HL-60 (cell line): ENCODE measurements at regions not wholly inside any gene's neighbourhood (a gene's known extent, or its start where the extent isn't known, plus 50 kb on each side); places are given as distances from the start of the nearest gene placed in this dataset.

Source experiments
- DNase-seq, 2 experiments: peaks; one replicate each; pipeline ENCODE4 v3.0.0-alpha.2; 2010 to 2020; ENCODE audit warnings: low read depth in 1 of 2, low spot score in 1 of 2
- H3K27ac ChIP-seq: fragments of 250-450 bp; sonication (Bioruptor Pico); replicated peaks from 2 replicates; pipeline ENCODE4 v1.5.1; 2020; ENCODE audit warnings: mild to moderate bottlenecking, moderate library complexity
- H3K27me3 ChIP-seq: fragments of 250-450 bp; sonication (Bioruptor Pico); 2 replicates; pipeline ENCODE4 v1.5.1; 2021; ENCODE audit warnings: mild to moderate bottlenecking, moderate library complexity; ENCODE audit not compliant: insufficient read depth, poor library complexity, severe bottlenecking
- H3K4me3 ChIP-seq: replicated peaks from 2 replicates; pipeline ENCODE4 v1.5.1; 2011; ENCODE audit warnings: mild to moderate bottlenecking, control low read depth, low read length; ENCODE audit not compliant: insufficient read depth
- CTCF ChIP-seq: IDR thresholded peaks from one replicate; pipeline ENCODE4 v1.5.1; 2011; ENCODE audit warnings: low read length, control low read depth, inconsistent platforms; ENCODE audit not compliant: insufficient read depth
- GABPA ChIP-seq: IDR thresholded peaks from 2 replicates; pipeline ENCODE4 v1.6.1; 2012; ENCODE audit warnings: low read depth
- POLR2AphosphoS5 ChIP-seq: IDR thresholded peaks from 2 replicates; pipeline ENCODE4 v1.6.1; 2012; ENCODE audit warnings: low read depth
- REST ChIP-seq: IDR thresholded peaks from 2 replicates; pipeline ENCODE4 v1.6.1; 2012; ENCODE audit warnings: low read depth; ENCODE audit not compliant: insufficient replicate concordance
- SPI1 ChIP-seq: IDR thresholded peaks from 2 replicates; pipeline ENCODE4 v1.6.1; 2012; ENCODE audit warnings: low read depth, mild to moderate bottlenecking, borderline replicate concordance

GRCh38 chr2:195212586-195212985 lies 444.4 kb upstream of the SLC39A10 start:
- Histone ChIP-seq H3K27ac (no peak overlapping the region), H3K4me3 (no peak overlapping the region), H3K27me3 (no peaks in the 10 kb centered on the region)
- DNase-seq = no peak
- no peak for TF ChIP-seq POLR2AphosphoS5
- TF ChIP-seq CTCF = no peak
- no peak for TF ChIP-seq GABPA
- no peak for TF ChIP-seq SPI1
- TF ChIP-seq REST = no peak

GRCh38 chr2:195202163-195202845 lies 454.7 kb upstream of the SLC39A10 start:
- no peak overlapping the region for H3K27ac ChIP-seq
- no peak for TF ChIP-seq POLR2AphosphoS5
- TF ChIP-seq SPI1 = no peak
- TF ChIP-seq GABPA = no peak
- no peak for TF ChIP-seq CTCF
- TF ChIP-seq REST = no peak
- no peaks in the 10 kb centered on the region for H3K27me3 ChIP-seq
- no peak for DNase-seq
- H3K4me3 ChIP-seq = no peak overlapping the region

- no peak overlapping the region for H3K27ac ChIP-seq
- H3K27me3 ChIP-seq = no peaks in the 10 kb centered on the region
- no peak overlapping the region for H3K4me3 ChIP-seq
- no peak for DNase-seq
- no peak for TF ChIP-seq POLR2AphosphoS5
- TF ChIP-seq CTCF = no peak
- TF ChIP-seq GABPA = no peak
- no peak for TF ChIP-seq SPI1
- TF ChIP-seq REST = no peak
Measured at GRCh38 chr2:195199864-195200263, 457.2 kb upstream of the SLC39A10 start.
